GM21723 (cell line): ENCODE measurements at regions not wholly inside any gene's neighbourhood (a gene's known extent, or its start where the extent isn't known, plus 50 kb on each side); places are given as distances from the start of the nearest gene placed in this dataset.

Source experiments
- ATAC-seq: cut with Tn5 transposase; IDR thresholded peaks from one replicate; pipeline ENCODE4 v1.9.1; 2021; ENCODE audit warnings: mild to moderate bottlenecking, moderate library complexity; ENCODE audit not compliant: unreplicated experiment

- no peak for ATAC-seq
These were observed 235.1 kb upstream of the SPOCK3 start for GRCh38 chr4:167469436-167469835.

- ATAC-seq: no peak
These were observed 241.7 kb upstream of the SPOCK3 start for GRCh38 chr4:167475951-167476350.

GRCh38 chr4:167492007-167492406, 257.7 kb upstream of the SPOCK3 start:
- ATAC-seq: no peak

GRCh38 chr4:167509551-167509950, 275.3 kb upstream of the SPOCK3 start:
- no peak for ATAC-seq

DNA sequence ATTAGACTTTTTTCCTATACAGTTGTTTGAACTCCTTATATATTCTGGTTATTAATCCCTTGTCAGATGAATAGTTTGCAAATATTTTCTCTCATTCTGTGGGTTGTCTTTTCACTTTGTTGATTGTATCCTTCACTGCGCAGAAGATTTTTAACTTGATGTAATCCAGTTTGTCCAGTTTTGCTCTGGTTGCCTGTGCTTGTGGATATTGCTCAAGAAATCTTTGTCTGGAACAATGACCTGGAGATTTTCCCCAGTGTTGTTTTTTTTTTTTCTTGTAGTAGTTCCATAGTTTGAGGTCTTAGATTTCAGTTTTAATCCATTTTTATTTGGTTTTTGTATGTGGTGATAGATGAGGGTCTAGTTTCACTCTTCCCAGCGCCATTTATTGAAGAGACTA, 289.8 kb upstream of the SPOCK3 start:
- ATAC-seq: no peak

DNA sequence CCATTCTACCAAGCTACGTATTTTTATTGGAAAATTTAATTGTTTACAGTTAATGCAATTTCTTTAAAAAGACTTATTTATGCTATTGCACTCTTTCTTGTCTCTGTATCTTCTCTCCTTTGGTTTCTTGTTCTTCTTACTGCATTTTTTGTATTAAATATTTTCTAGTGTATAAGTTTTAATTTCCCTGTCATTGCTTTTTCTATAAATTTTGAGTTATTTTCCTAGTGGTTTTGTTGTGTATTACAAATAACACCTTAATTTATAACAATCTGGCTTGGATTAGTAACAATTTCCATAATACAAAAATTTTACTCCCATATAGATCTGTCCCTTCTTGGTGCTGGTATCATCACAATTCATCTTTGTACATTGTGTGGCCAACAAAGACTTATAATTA, 303.5 kb upstream of the SPOCK3 start:
- ATAC-seq: no peak

DNA sequence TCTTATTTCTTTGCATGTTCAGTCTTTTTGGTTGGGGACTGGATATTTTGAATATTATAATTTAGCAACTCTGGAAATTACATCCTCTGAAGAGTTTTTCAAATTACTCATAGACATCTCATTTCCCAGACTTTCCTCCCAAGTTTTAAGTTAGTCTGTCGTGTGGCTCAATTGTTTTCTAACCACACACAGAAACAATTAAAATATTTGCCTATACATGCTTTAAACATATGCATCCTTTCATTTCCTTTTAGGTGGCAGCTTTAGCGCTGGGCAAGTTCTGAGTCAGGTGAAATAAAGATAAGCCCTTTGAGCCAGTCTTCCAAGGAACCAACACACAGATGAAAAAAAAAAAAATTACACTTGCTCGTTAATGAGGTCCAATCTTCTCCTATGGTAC, 307.0 kb upstream of the SPOCK3 start:
- no peak for ATAC-seq

DNA sequence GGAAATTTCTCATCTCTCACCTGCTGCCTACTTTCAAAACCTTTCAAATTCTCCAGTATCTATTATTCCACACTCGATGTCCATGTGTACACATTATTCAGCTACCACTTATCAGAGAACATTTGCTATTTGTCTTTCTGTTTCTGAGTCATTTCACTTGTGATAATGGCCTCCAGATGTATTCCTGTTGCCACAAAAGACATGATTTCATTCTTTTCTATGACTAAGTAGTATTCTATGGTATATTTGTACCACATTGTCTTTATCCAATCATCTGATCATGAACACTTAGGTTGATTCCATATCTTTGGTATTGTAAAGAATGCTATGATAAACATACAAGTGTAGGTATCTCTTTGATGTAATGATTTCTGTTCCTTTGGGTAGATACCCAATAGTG, 310.1 kb upstream of the SPOCK3 start:
- no peak for ATAC-seq

- no peak for ATAC-seq
These were observed 315.7 kb upstream of the SPOCK3 start for GRCh38 chr4:167550021-167550420.

DNA sequence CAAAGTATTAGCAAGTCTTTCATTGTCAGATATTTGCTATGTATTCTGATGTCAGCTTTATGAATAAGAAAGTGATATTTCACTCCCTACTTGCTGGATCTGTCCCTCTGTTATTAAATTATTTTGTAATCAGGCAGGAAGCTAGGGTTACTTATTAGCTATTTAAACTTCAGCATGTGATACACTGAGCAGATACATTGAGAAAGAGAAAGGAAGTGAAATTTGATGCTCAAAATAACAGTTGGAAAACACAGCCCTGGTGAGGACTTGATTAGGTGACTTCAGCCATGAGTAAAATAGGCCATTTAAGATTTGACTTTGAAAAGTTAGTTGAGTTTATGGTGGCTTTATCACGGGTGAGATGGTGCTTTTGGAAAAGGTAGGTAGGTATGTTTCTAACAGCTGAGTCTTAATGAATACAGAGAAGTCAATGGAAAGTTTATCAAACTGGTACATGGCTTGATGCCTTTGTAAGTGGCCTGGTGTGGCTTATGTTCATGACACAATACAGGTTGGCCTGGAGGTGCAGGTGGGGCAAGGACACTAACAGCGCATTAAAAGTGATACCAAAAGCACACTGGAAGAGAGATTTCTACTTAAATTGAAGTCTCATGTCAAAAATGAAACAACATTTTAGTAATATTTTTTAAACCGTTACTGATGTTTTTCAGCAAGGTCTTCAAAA, 321.2 kb upstream of the SPOCK3 start:
- no peak for ATAC-seq

DNA sequence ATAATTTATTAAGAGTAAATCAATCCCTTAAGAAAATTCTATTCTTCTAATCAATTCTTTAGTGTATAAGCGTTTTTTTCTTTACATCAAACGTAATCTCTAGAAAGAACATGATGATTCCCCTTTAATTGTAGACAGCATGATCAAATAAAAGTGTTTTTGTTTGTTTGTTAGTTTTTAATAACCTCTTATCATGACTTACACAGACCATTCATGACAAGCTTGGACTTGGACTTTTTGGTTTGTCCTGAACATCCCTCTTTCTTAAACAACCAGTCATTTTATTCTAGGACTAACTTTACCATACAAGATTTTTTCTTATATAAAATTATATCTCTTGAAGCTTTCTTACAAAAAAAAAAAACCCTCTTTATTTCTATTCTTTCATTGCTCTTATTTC, 344.6 kb upstream of the SPOCK3 start:
- ATAC-seq: no peak

- no peak for ATAC-seq
These were observed 347.2 kb upstream of the SPOCK3 start for GRCh38 chr4:167581449-167581965.

GRCh38 chr4:167587361-167587760, 353.1 kb upstream of the SPOCK3 start:
- no peak for ATAC-seq

DNA sequence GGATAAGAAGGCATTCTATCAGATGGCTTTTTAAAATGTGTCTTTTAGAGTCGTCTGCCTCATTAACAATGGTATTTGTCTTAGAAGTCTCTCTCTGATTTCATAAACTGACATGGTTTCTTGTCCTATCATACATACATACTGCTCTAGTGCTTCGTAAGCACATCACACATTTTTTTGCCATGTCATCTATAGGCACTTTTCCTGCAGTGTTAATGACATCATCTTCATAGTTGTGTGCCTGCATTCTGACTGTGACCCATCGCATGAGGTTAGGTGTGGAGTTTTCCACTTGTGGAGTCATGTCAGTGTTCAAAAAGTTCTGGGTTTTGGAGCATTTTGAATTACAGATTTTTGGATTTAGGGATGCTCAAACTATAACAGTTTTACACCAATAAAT, 361.6 kb upstream of the SPOCK3 start:
- no peak for ATAC-seq

DNA sequence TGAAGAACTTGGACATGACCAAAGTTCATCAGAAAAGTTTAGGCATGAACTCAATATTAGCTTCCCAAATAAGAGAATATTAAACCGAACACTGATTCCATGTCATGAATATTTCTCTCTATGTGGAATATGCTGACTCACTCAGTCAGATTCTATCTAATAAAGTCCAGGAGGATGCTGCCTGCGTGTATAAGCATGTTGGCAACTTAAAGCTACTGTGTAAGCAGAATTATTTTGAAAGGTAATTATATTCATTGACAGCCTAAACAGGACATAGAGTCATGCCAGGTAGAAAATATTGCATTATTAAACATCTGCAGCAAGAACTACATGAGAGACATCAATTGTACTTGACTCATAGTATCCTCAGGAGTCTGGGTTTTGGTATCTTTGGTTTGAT, 367.9 kb upstream of the SPOCK3 start:
- ATAC-seq: no peak

- ATAC-seq: no peak
These were observed 372.3 kb upstream of the SPOCK3 start for GRCh38 chr4:167606551-167606950.

DNA sequence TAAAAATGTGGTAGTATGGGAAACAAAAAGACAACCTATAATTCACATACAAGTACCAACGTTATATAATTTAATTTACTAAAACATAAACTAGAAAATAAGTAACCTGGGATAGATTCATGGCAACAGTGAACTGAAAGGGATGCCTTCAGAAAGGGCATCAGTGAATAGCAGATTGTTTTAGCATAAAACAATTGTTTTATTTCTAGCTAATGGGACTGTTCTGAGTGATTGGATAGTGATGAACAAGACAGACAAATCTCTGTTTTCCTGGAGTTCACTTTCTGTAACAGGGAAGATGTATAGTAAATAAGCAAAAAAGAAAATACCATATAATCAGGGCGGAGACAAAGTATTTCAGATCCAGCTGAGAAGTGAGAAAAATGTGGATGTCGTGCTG, 379.1 kb upstream of the SPOCK3 start:
- no peak for ATAC-seq

GRCh38 chr4:167614866-167615265, 380.6 kb upstream of the SPOCK3 start:
- no peak for ATAC-seq

- ATAC-seq: no peak
These were observed 382.2 kb upstream of the SPOCK3 start for GRCh38 chr4:167616476-167616875.

- peak; percentile 97 for ATAC-seq
These were observed 388.4 kb upstream of the SPOCK3 start for GRCh38 chr4:167622481-167623240.

DNA sequence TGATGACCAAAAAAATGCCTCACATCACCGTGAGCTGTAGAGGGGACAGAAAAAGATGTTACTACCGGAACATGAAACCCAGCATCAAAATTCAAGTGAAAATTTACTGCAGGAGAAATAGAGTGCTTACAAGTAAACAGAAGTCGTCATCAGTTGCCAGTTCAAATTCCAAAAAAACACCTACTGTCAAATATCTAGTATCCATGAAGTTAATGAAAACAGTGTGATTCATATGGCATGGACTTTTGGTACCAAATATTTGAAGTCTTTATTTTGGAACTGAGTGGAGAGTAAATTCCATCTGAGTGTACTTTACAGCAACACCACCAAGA, 388.9 kb upstream of the SPOCK3 start:
- no peak for ATAC-seq

GRCh38 chr4:167629272-167629671, 395.0 kb upstream of the SPOCK3 start:
- ATAC-seq: no peak

GRCh38 chr4:167642250-167642649, 408.0 kb upstream of the SPOCK3 start:
- no peak for ATAC-seq
